GM10248 (cell line): ENCODE measurements at regions not wholly inside any gene's neighbourhood (a gene's known extent, or its start where the extent isn't known, plus 50 kb on each side); places are given as distances from the start of the nearest gene placed in this dataset.

ENCODE experiments used
- CTCF ChIA-PET: fragments of 300-600 bp; sonication (Branson Sonifier 250); formaldehyde crosslinking; extraction: SDS; loops from one replicate; lab custom pipeline; 2021; ENCODE audit warnings: antibody characterized with exemption; lab: Yijun Ruan, JAX
- POLR2A ChIA-PET: fragments of 350-650 bp; sonication (Branson Sonifier 250); formaldehyde crosslinking; extraction: SDS; loops from one replicate; lab custom pipeline; 2020; ENCODE audit warnings: antibody characterized with exemption; lab: Yijun Ruan, JAX
- DNase-seq: peaks from one replicate; pipeline ENCODE4 v3.0.0; 2012; ENCODE audit errors: extremely low spot score
- CTCF ChIP-seq: IDR thresholded peaks from 2 replicates; pipeline ENCODE4 v1.5.1; 2012; ENCODE audit warnings: mild to moderate bottlenecking, low read depth; ENCODE audit errors: extremely low read depth, missing control alignments, control extremely low read depth

DNA sequence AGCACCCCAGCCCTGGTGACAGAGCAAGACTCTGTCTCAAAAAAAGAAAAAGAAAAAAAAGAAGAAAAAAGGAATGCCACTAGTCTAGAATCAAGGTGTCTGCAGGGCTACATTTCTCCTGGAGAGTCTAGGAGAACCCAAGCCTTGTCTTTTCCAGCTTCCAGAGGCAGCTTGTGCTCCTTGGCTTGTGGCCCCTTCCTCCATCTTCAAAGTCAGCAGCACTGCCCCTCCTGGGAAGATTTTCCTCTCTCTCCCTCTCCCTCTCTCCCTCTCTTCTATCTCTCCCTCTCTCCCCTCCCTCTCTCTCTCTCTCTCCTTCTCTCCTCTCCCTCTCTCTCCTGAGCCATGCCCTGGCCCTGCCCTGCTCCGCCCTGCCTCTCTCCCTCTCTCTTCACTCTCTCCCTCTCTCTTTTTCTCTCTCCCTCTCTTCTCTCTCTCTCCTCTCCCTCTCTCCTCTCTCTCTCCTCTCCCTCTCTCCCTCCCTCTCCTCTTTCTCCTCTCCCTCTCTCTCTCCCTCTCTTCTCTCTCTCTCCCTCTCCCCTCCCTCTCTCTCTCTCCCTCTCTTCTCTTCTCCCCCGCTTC, 97.7 kb upstream of the FGF3 start:
- CTCF ChIA-PET, result interaction anchor here (1.0 to 1.3 kb wide), 2 partner anchors 275 to 279 kb away, joined by 4 to 6 read pairs; no protein-coding TSS in a partner anchor
- POLR2A ChIA-PET, result no interaction called here
- no peak for TF ChIP-seq CTCF
- DNase-seq, result no peak

- POLR2A ChIA-PET, result no interaction called here
- CTCF ChIA-PET, result interaction anchor here (1.5 to 2.4 kb wide), 5 partner anchors 8 to 278 kb away, joined by 3 to 18 read pairs (median 11); no protein-coding TSS in a partner anchor
- no peak for TF ChIP-seq CTCF
These were observed 98.3 kb upstream of the FGF3 start for GRCh38 chr11:69917529-69917928.

GRCh38 chr11:69918231-69918937, 99.2 kb upstream of the FGF3 start:
- DNase-seq, result no peak
- POLR2A ChIA-PET, result no interaction called here
- CTCF ChIA-PET, result interaction anchor here (0.8 to 2.4 kb wide), 14 partner anchors 9 to 553 kb away, joined by 3 to 18 read pairs (median 3); partner anchors contain the start of gene FADD
- peak; percentile 5 for TF ChIP-seq CTCF

More at GRCh38 chr11:69917529-69917928, 98.3 kb upstream of the FGF3 start:
- DNase-seq, result no peak

DNA sequence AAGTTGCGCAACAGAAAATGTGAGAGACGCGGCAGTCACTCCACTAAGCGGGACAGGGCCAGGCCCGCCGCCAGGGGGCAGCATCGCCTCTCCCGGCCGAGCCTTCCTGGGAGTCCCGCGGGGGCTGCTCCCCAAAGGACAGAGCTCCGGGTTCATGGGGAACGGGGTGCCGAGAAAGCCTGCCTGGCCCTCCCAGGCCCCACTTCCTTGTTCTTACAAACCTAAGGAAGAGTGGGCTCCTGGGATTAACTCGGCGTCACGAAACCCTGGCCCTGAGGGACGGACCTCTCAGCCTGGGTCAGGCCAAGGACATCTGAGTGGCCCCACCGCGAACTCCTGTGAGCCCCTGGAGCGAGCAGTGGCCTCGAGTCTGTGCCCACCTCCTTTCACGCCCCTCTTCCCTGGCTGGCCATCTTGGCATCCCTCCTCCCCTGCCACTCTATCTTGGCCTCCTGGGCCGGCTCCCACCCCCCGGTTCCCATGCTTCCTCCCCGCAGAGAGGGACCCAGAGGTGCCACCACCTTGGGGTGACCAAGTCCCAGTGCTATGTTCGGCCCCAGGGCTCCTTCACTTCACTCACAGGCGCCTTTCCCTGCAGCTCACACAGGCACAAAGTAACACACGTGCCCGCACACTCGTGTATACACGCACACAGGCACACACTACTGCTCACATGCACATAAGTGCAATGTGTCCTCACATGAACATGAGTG, 99.9 kb upstream of the FGF3 start:
- peak; percentile 84 for TF ChIP-seq CTCF
- ChIA-PET CTCF (interaction anchor here (0.8 to 2.4 kb wide), 16 partner anchors 10 to 552 kb away, joined by 3 to 18 read pairs (median 3); partner anchors contain the start of gene FADD), POLR2A (no interaction called here)
- peak; percentile 81 for DNase-seq

DNA sequence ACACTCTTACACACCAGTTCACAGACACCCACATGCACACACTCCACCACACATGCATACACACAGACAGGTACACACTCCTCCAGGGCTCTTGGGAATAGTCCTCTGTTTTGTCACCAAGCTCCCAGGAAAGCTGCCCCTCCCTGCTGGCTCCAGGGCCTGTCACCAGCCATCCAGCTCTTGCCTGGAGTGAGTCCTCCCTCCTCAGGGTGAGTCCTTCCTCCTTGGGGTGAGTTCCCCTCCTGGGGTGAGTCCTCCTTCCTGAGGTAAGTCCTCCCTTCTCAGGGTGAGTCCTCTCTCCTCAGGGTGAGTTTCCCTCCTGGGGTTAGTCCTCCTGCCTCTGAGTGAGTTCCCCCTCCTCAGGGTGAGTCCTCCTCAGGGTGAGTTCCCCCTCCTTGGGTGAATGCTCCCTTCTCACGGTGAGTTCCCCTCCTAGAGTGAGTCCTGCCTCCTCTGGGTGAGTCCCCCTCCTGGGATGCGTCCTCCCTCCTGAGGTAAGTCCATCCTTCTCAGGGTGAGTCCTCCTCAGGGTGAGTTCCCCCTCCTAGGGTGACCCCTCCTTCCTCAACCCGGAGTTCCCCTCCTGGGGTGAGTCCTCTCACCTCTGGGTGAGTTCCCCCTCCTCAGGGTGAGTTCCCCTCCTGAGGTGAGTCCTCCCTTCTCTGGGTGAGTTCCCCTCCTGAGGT, 100.6 kb upstream of the FGF3 start:
- ChIA-PET CTCF (interaction anchor here (0.7 to 2.4 kb wide), 8 partner anchors 9 to 279 kb away, joined by 3 to 18 read pairs (median 3); no protein-coding TSS in a partner anchor), POLR2A (no interaction called here)
- no peak for TF ChIP-seq CTCF
- no peak for DNase-seq
